ENCODE measurements at regions not wholly inside any gene's neighbourhood (a gene's known extent, or its start where the extent isn't known, plus 50 kb on each side); places are given as distances from the start of the nearest gene placed in this dataset.
"Not testable (repeated sequence)": the region's sequence is repeated elsewhere in the genome, so short reads cannot be mapped to it uniquely, and the experiment has no call there.

DNA sequence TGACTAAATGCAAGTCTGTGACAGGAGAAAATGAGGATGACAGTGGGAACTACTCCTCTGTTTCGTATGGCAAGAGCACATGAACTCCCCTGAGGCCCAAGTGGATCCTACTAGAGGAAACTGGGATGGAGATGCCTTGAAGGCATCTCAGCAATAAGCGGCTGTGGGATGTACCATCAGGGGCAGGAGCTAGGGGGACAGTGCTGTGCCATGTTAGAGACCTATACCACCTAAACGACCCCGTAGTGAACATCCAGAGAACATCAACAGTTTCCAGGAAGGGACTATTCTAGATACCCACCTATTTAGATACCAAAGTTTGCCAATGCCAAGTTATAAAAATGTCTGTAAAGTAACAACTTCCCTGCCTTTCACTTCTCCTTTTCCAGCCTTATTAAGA lies 860.8 kb upstream of the ACVR2A start:
- no peak for DNase-seq (ENCODE audit: low read depth in 2 of 2)

DNA sequence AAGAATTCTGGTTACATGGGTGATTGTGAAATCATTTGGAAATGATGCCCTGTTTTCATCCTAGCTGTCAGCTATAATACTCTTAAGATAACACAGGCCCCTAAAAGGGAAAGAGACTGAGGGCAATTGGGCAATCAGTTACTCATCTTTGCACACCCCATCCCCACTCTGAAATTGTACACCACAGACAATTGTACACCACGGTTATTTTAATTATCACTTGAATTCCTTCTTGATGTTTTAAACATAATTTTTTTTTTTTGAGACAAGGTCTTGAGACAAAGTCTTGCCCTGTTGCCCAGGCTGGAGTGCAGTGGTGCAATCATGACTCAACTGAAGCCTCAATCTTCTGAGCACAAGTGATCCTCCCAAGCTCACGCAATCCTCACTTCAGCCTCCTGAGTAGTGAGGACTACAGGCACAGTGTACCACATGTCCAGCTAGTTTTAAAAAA lies 862.4 kb upstream of the ACVR2A start:
- DNase-seq (ENCODE audit: low read depth in 2 of 2), result no peak

DNA sequence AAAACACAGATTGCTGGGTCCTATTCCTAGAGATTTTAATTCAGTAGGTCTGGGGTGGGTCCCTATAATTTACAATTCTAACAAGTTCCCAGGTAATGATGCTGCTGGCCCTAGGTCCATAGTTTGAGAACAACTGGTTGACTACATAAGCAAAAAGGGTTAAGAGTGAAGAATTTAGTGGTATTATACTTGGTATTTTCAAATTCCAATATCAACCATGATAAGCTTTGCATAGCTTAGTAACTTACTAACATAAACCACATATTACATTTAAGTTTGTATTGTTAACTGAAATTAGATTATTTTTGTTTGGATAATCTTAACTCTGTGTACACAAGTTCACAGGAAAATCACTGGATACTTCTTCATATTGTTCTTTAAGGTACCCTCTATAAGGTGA lies 862.9 kb upstream of the ACVR2A start:
- DNase-seq (ENCODE audit: low read depth in 2 of 2), result no peak

DNA sequence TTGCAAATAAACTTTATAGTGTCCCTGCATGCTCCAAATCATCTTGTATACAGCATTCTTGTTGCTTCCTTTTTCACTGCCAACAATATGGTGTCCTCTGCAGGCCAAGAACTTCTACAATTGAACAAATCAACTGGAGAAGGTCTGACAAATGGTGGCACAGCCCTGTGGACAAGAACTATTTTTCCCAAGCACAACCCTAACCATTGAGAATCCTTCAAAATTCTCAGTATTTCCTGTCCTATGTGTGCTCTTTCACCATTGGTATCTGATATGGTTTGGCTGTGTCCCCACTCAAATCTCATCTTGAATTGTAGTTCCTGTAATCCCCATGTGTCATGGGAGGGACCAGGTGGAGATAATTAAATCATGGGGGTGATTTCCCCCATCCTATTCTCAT lies 865.1 kb upstream of the ACVR2A start:
- DNase-seq (ENCODE audit: low read depth in 2 of 2), result no peak

DNA sequence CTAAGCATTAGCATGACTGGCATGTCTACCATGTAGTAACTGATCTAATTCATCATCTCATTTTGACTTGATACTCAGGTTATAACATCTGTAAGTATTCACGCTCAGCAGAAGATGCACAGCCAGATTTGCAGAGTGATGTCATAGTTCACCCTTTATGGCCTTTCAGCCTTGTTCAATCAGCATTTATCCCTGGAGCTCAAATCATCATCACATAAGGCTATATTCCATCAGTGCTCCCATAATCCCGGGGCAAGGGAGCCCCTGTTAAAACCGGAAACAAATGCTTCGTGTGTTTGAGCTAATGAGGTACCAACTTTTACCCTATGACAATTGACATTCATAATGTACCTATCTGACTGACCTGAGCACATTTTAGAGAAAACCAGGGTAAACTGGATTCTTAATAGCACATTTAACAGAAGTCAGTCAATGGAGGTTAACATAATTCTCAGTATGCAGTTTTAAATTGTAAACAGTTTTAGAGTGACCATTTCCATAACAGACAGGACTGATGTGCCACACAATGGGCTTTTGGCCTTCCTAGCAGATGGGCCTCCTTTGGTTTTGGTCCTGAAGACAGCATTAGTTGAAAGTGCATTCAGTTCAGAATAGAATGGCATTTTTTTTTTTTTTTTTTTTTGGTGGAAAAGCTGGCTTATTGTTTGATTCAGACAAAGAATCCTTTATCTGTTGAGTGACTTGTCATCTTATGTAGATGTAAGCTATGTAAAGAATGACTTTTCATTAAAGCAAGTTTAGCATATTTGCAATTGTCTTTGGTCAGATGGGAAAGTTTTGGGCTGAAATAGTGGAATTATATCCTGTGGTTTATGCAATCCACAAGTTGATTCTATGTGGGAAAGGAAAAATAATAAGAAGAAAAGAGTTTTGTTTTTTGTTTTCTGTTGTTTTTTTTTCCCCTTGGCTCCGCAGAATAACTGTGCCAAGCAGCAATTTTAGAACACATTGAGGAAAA lies 866.0 kb upstream of the ACVR2A start:
- no peak for DNase-seq (ENCODE audit: low read depth in 2 of 2)

GRCh38 chr2:146970981-146971380 lies 873.8 kb upstream of the ACVR2A start:
- not testable (repeated sequence) for DNase-seq (ENCODE audit: low read depth in 2 of 2)

GRCh38 chr2:146969703-146970102 lies 875.1 kb upstream of the ACVR2A start:
- DNase-seq (ENCODE audit: low read depth in 2 of 2), result not testable (repeated sequence)

DNA sequence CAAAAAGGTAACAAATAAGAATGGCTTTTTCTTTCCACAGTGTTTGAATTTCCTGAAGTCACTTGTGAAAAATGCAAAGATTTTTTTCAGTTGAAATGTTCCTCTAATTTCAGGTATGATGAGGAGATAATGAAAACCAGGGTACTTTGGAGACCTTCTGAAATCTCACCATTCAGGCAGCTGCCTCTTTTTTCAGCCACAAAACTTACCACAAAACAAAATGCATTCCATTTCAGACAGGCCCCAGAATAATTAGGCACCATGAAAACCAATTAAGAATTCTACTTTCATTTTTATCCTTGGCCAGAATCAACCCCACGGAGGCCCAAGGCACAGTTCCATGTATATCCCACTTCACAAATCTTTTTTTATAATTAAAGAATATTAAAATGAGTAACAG lies 880.3 kb upstream of the ACVR2A start:
- DNase-seq (ENCODE audit: low read depth in 2 of 2), result no peak

DNA sequence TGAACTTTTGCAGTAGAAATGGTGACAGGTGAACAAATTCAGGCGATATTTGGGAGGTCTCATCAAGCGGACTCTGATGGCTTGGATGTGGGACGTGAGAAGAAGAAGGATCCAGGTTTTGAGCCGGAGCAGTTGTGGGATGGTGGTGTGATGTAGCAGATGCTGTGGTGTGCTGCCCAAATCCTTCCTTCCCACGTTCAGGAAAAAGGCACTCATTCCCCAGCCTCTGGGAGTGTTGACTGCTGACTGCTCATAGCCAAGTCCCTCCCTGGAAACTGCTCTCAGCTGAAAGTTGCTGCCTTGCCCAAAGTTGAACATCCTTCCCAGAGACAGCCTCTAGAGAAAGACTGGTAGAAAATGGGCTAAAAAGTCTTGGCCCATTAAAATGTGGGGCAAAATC lies 890.3 kb upstream of the ACVR2A start:
- no peak for DNase-seq (ENCODE audit: low read depth in 2 of 2)

- no peak for DNase-seq (ENCODE audit: low read depth in 2 of 2)
These were observed 892.1 kb upstream of the ACVR2A start for GRCh38 chr2:146952696-146953095.

DNA sequence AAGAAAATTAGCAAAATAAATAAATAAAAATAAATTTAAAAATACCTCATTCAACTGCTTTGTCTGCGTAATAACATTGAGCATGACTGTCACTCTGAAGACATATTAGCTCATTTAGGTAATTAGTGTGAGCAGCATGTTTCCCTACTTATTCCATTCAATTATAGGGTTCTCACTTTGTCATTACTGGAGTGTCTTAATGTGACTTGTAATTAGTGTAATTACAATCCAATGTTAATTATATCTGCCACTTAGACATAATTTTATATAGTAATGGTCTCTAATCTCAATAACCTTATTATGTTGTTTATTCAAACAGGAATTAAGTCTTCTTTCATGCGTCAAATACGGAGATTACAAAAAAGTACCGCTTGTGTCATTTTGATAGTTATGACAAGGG lies 893.9 kb upstream of the ACVR2A start:
- no peak for DNase-seq (ENCODE audit: low read depth in 2 of 2)

GRCh38 chr2:146950361-146950760 lies 894.5 kb upstream of the ACVR2A start:
- no peak for DNase-seq (ENCODE audit: low read depth in 2 of 2)

DNA sequence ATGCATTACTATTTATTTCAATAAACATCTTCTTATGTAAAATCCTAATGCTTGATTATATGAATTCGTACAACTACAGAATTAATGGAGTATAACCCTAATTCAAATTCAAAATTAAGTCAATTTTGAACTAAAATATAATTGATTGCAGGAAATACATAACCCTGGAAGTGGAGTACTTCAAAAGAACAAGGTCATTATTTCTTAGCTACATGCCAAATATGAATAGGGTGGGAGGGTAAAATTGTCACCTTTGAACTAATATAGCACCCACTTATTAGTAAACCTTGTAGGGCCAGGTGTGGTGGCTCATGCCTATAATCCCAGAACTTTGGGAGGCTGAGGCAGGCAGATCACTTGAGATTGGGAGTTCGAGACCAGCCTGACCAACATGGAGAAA lies 895.4 kb upstream of the ACVR2A start:
- no peak for DNase-seq (ENCODE audit: low read depth in 2 of 2)

DNA sequence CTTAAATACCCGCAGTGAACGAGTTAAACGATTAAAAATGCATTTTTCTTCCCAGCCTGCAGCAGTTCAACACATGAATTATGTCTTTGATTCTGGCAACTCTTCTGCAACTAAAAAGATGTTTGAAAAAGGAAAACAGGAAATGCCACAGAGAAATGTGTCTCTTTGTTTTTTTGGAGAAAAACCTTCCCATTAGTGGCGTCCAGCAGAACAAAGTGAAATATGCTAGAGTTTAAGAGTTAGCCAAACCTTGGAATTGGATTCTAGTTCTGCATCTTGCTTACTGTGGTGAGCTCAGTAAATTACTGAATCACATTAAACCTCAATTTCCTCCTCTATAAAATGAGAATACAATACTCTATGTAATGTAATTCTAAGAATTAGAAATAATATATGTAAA lies 900.2 kb upstream of the ACVR2A start:
- no peak for DNase-seq (ENCODE audit: low read depth in 2 of 2)

- no peak for DNase-seq (ENCODE audit: low read depth in 2 of 2)
These were observed 904.7 kb upstream of the ACVR2A start for GRCh38 chr2:146939991-146940685.

GRCh38 chr2:146934921-146935320 lies 909.9 kb upstream of the ACVR2A start:
- DNase-seq (ENCODE audit: low read depth in 2 of 2), result no peak

DNA sequence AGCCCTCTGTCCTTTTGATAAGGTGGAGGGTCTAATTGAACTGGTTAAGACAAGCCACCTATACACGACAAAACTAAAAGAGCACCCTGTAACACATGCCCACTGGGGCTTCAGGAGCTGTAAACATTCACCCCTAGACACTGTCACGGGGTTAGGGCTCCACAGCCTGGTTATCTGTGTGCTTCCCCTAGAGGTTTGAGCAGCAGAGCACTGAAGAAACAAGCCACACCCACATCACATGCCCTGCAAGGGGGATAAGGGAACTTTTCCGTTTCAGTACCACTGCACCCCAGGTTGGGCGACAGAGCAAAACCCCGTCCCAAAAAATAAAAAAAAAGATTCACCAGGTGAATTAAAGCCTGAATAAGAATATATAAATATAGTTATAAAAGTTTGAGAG lies 913.7 kb upstream of the ACVR2A start:
- no peak for DNase-seq (ENCODE audit: low read depth in 2 of 2)

GRCh38 chr2:146927080-146927711 lies 917.6 kb upstream of the ACVR2A start:
- DNase-seq (ENCODE audit: low read depth in 2 of 2), result no peak

DNA sequence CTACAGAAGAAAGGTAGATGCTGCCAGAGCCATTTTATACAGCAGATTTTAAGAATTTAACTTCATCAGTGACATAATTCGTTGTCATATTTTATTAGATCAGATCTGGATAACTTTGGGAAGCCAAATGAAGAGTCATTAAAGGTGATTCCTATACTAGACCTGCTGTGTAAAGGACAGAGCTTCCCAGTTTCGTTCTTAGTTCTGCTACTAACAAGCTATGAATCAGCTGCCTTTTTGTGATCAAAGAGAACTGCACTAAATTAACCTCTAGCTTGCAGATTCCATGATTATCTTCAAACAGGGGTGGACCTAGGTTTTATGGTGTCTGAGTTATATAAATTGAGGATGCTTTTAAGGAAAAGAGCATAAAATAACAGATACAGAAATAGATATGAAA lies 926.5 kb upstream of the ACVR2A start:
- no peak for DNase-seq (ENCODE audit: low read depth in 2 of 2)

DNA sequence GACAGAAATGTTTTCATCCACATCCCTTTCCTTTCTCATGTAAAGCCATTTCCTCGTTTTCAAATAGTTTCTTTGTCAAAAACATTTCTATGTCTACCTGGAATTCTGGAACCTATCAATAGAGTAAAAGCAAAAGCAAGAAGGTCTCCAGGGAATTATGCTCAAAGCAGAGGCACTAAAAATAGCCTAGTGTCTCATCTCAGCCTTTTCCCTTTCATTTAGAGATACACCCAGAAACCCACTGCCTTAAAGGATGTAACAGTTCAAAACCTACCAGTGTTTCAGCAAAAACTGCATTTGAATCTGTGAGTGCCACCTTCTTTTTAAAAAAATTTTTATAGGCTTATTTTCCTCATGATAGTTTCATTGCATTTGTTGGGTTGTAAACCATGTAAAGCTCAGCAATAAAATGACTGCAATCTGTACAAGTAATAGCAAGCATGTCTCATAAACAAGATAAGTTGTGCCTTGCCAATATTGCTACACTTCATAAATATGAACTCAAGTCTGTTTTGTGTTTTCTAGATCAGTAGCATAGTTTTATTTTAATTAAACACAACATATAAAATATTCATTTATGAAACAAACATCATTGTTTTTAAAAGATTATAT lies 927.3 kb upstream of the ACVR2A start:
- DNase-seq (ENCODE audit: low read depth in 2 of 2), result no peak

GRCh38 chr2:146916914-146917313 lies 927.9 kb upstream of the ACVR2A start:
- no peak for DNase-seq (ENCODE audit: low read depth in 2 of 2)

GRCh38 chr2:146913476-146913875 lies 931.4 kb upstream of the ACVR2A start:
- DNase-seq (ENCODE audit: low read depth in 2 of 2), result no peak

Data from stimulated activated CD8-positive, alpha-beta memory T cell treated with anti-CD3 and anti-CD28 coated beads, Interleukin-2, amount 100 ng/mL, for 1 hour (primary cell).